Uterus (tissue), 2 donors: ENCODE measurements at regions not wholly inside any gene's neighbourhood (a gene's known extent, or its start where the extent isn't known, plus 50 kb on each side); places are given as distances from the start of the nearest gene placed in this dataset.

Experiments used
- CTCF ChIP-seq, 4 experiments: fragments of 200-600 bp in 2 of 4; fragments of 450-650 bp in 2 of 4; sonication (generic) in 2 of 4; IDR thresholded peaks; one replicate each; pipeline ENCODE4 v1.5.1; 2016 to 2019; ENCODE audit warnings: antibody characterized with exemption in 4 of 4, mild to moderate bottlenecking in 2 of 4, moderate library complexity in 1 of 4
- POLR2A ChIP-seq, 2 donors: fragments of 450-650 bp; IDR thresholded peaks; one replicate each; pipeline ENCODE4 v1.6.1; 2016; ENCODE audit warnings: antibody characterized with exemption in 2 of 2, mild to moderate bottlenecking in 1 of 2, moderate library complexity in 1 of 2

- no peak for TF ChIP-seq CTCF (IDR thresholded peaks at IDR 0.05)
- TF ChIP-seq POLR2A (IDR thresholded peaks at IDR 0.05): no peak
Measured at GRCh38 chr6:3956054-3956453, 106.9 kb downstream of the FAM50B start.
